Vagina (tissue), 2 donors: ENCODE measurements at regions not wholly inside any gene's neighbourhood (a gene's known extent, or its start where the extent isn't known, plus 50 kb on each side); places are given as distances from the start of the nearest gene placed in this dataset.
A peak's percentile ranks its signal among the peaks of the same experiment; 100 is the strongest.

ENCODE experiments used
- DNase-seq, 2 donors: peaks; one replicate each; pipeline ENCODE4 v3.0.0-alpha.2; 2017; ENCODE audit errors: extremely low spot score in 2 of 2
- H3K27ac ChIP-seq: fragments of 200-600 bp; sonication (generic); one replicate; pipeline ENCODE4 v1.5.1; 2019
- H3K27me3 ChIP-seq: fragments of 200-600 bp; sonication (generic); one replicate; pipeline ENCODE4 v1.5.1; 2019
- H3K36me3 ChIP-seq, 2 donors: fragments of 200-600 bp; sonication (generic); one replicate each; pipeline ENCODE4 v1.5.1; 2017 to 2019
- H3K4me1 ChIP-seq: fragments of 200-600 bp; sonication (generic); one replicate; pipeline ENCODE4 v1.5.1; 2019
- H3K4me3 ChIP-seq, 2 donors: fragments of 200-600 bp; sonication (generic); 1 replicate in 1 of 2; 2 replicates in 1 of 2; pipeline ENCODE4 v1.5.1; 2016 to 2019
- H3K9me3 ChIP-seq: fragments of 200-600 bp; sonication (generic); one replicate; pipeline ENCODE4 v1.5.1; 2019
- POLR2A ChIP-seq, 2 donors: fragments of 450-650 bp; IDR thresholded peaks; one replicate each; pipeline ENCODE4 v1.6.1; 2017; ENCODE audit warnings: antibody characterized with exemption in 2 of 2, mild to moderate bottlenecking in 2 of 2, moderate library complexity in 2 of 2
- POLR2AphosphoS5 ChIP-seq, 2 donors: sonication (generic); formaldehyde crosslinking; IDR thresholded peaks; one replicate each; pipeline ENCODE4 v1.9.0; 2017; ENCODE audit warnings: antibody characterized with exemption in 2 of 2, mild to moderate bottlenecking in 2 of 2, low read depth in 1 of 2; ENCODE audit not compliant: insufficient read depth in 1 of 2
- intact Hi-C: fragments of 100-400 bp; cut with DNase I; formaldehyde crosslinking; loops from one replicate; pipeline ENCODE4 v1.15.1; 2023
- TF ChIP-seq, protein P1 (sequence below), 3 experiments: fragments of 450-650 bp in 2 of 3; fragments of 200-600 bp in 1 of 3; sonication (generic) in 1 of 3; IDR thresholded peaks; one replicate each; pipeline ENCODE4 v1.5.1; 2017 to 2019; ENCODE audit warnings: antibody characterized with exemption in 3 of 3, mild to moderate bottlenecking in 2 of 3, moderate library complexity in 2 of 3

DNA sequence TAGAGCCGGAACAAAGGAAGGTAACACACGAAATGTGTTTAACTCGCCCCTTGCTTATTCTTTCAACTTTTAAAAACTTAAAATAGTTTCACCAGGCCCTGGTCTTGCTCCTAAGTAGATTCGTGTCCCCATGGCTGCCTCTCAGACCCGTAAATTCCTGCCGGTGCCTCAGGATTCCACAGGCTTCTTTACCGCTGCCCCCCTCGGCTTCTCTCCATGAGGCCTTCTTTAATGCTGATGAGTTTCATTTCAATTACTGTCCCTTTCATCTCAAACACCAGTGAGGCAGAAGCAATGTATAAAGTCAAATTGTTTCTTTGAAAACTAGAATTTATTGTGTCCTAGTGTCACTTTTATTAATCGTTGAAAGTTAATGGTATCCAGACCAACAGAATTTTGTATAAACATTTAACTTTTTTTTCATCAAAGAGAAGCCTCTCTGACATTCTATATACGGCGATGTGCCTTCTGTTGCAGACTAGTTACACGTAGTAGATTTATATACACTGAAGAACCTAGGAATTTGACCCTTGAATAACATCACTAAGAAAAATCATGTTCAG, 225.2 kb downstream of the C7orf25 start:
- no peak overlapping the region for H3K4me3 ChIP-seq
- H3K36me3 ChIP-seq = no peaks in the 10 kb centered on the region
- no peaks in the 10 kb centered on the region for H3K27me3 ChIP-seq
- H3K4me1 ChIP-seq = no peaks in the 10 kb centered on the region
- DNase-seq = no peak
- no peak overlapping the region for H3K27ac ChIP-seq
- no peaks in the 10 kb centered on the region for H3K9me3 ChIP-seq
- intact Hi-C loops = no loop called here
- no peak for TF ChIP-seq POLR2A (IDR thresholded peaks at IDR 0.05)
- no peak for TF ChIP-seq POLR2AphosphoS5 (IDR thresholded peaks at IDR 0.05; ENCODE audit: insufficient read depth in 1 of 2, low read depth in 1 of 2)
- TF ChIP-seq, protein P1, sequence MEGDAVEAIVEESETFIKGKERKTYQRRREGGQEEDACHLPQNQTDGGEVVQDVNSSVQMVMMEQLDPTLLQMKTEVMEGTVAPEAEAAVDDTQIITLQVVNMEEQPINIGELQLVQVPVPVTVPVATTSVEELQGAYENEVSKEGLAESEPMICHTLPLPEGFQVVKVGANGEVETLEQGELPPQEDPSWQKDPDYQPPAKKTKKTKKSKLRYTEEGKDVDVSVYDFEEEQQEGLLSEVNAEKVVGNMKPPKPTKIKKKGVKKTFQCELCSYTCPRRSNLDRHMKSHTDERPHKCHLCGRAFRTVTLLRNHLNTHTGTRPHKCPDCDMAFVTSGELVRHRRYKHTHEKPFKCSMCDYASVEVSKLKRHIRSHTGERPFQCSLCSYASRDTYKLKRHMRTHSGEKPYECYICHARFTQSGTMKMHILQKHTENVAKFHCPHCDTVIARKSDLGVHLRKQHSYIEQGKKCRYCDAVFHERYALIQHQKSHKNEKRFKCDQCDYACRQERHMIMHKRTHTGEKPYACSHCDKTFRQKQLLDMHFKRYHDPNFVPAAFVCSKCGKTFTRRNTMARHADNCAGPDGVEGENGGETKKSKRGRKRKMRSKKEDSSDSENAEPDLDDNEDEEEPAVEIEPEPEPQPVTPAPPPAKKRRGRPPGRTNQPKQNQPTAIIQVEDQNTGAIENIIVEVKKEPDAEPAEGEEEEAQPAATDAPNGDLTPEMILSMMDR (IDR thresholded peaks at IDR 0.05) = no peak

DNA sequence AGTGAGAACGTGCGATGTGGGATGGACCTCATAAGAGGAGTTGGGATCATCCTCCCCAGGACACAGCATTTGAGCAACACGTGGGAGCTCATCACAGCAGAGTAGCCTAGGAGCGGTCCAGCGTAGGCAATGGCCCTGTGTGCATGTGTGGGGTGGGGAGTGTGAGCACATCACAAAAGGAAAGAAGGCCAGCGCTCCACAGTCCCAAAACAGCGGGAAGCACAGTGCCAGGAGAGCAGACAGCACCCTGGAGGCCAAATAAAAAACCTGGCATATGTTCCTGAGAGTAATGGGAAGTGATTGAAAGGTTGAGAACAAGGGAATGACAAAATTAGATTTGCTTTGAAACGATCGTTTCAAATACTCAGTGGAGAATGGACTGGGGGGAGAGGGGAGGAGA, 226.0 kb downstream of the C7orf25 start:
- H3K4me1 ChIP-seq = no peaks in the 10 kb centered on the region
- no peaks in the 10 kb centered on the region for H3K36me3 ChIP-seq
- H3K4me3 ChIP-seq = no peak overlapping the region
- H3K27ac ChIP-seq = no peak overlapping the region
- no peaks in the 10 kb centered on the region for H3K9me3 ChIP-seq
- intact Hi-C loops = no loop called here
- H3K27me3 ChIP-seq = no peaks in the 10 kb centered on the region
- TF ChIP-seq POLR2AphosphoS5 (IDR thresholded peaks at IDR 0.05; ENCODE audit: insufficient read depth in 1 of 2, low read depth in 1 of 2) = no peak
- no peak for TF ChIP-seq POLR2A (IDR thresholded peaks at IDR 0.05)
- TF ChIP-seq, protein P1 (IDR thresholded peaks at IDR 0.05) = no peak
- DNase-seq = no peak

DNA sequence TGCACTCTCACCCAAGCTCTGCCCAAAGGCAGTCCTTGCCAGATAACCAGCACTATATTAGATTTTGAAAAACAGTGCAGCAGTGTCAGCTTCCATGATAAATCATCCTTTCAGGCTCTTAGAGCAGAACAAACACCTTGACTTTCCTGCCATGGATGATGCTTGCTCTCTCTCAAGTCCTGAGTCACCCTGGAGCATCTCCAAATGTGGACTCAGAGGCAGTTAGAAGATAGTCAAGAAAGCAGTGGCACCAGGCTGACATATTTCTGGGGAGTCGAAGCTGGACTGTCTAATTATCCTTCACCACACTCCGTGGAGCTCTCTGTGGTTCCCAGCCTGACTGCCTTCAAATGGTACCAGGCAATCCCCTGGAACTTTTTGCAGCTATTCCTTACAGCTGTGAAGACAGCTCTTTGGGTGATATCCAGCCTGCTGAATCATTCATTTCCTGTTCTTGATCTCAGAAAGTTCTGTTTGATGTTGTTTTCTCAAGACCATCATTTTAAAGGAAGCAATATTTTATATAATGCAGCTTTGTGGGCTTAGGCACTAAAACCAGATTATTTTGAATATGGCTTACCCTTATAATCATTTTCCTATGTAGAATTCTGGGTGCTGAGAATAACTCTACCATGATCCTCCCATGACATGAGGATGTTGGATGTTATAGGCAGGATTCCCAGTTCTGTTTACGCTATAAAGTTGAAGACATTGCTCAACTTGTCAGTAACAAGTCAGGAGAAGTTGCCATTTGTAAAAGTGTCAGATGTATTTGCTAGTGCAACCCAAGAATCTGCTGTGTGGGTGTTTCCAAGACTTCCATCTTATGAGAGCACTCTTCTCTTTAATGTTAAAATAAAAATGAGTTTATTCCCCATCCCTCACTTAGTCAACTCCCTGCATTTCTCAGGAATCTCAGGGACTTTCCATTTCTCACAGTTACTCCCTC, 233.8 kb downstream of the C7orf25 start:
- intact Hi-C loops = no loop called here
- Histone ChIP-seq H3K4me3 (no peak overlapping the region), H3K9me3 (no peaks in the 10 kb centered on the region), H3K36me3 (no peaks in the 10 kb centered on the region), H3K27me3 (no peaks in the 10 kb centered on the region), H3K27ac (peak overlapping the region; percentile 62), H3K4me1 (peaks cover 24% of the 10 kb centered on the region)
- TF ChIP-seq, protein P1 (IDR thresholded peaks at IDR 0.05) = no peak
- TF ChIP-seq POLR2AphosphoS5 (IDR thresholded peaks at IDR 0.05; ENCODE audit: insufficient read depth in 1 of 2, low read depth in 1 of 2) (peak; percentile 13 to 24), POLR2A (IDR thresholded peaks at IDR 0.05) (no peak)
- DNase-seq = no peak

DNA sequence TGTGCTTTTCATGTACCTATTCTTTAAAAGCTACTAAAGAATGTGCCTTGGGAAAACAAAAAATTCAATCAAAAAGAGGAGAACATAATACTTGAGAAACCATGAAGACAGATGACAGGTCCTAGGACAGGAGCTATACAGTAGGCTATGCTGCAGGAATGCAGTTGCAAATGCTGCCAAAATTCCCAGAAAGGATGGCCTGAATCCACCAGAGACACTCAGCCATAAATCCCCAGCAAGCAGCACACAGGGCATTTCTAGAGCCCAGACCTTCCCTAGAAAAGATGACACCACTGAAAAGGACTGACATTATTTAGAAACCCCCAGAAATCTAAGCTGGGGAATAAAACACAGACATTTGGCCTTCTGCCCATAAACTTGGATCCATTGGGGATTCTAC, 237.3 kb downstream of the C7orf25 start:
- intact Hi-C loops = no loop called here
- no peaks in the 10 kb centered on the region for H3K27me3 ChIP-seq

More for the DNA sequence above, 237.3 kb downstream of the C7orf25 start:
- peaks cover 24% of the 10 kb centered on the region for H3K4me1 ChIP-seq
- H3K4me3 ChIP-seq = no peak overlapping the region
- no peak overlapping the region for H3K27ac ChIP-seq
- no peaks in the 10 kb centered on the region for H3K36me3 ChIP-seq
- TF ChIP-seq POLR2AphosphoS5 (IDR thresholded peaks at IDR 0.05; ENCODE audit: insufficient read depth in 1 of 2, low read depth in 1 of 2) (no peak), POLR2A (IDR thresholded peaks at IDR 0.05) (no peak)
- TF ChIP-seq, protein P1 (IDR thresholded peaks at IDR 0.05) = no peak
- no peak for DNase-seq
- no peaks in the 10 kb centered on the region for H3K9me3 ChIP-seq
